Right renal cortex interstitium (tissue), 3 donors: ENCODE measurements at regions not wholly inside any gene's neighbourhood (a gene's known extent, or its start where the extent isn't known, plus 50 kb on each side); places are given as distances from the start of the nearest gene placed in this dataset.
"Not testable (repeated sequence)": the region's sequence is repeated elsewhere in the genome, so short reads cannot be mapped to it uniquely, and the experiment has no call there.

ENCODE experiments used
- DNase-seq, 3 donors: peaks; one replicate each; pipeline ENCODE4 v3.0.0-alpha.2; 2013; ENCODE audit warnings: low read depth in 3 of 3, low spot score in 2 of 3

DNA sequence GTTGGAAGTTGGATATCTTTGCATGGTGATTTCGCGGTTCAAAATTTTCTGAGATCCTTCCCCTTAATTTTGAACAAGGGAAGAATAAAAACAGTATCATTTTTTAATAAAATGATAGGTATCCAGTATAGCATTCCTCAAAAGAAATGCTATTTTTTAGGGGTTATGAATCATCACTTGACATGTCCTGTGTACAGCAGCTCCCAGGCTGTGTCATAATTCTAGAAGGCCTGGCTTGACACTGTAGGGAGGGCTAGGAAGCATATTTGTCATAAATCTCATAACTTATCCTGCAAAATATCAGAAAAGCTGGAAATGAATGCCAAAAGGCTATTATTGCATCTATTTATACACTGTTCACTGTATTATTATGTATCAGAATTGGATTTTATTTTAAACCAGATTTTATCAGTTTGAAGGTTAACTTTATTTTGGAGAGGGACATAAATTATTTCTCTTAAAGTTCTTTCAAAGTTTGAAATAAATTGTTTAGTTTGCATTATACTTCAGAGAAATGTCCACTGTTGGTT lies 539.1 kb upstream of the ROBO2 start:
- no peak for DNase-seq

DNA sequence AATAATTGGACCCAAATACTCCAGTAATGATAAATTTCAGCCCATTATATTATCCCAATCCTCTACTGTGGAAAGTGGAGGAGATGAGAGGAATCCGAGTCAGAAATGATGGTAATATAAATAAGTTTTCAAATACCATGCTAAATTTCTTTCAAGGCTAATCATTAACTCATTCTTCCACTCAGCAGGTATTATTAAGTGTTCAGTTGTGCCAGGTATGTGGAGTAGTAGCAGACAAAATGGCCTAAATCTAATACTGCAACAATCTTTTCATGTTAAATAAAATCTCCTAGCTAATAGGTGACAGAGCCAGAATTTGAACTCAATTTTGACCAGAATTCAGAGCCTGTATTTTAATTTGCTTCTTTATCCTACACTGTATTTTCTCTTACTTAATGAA lies 538.6 kb upstream of the ROBO2 start:
- no peak for DNase-seq

DNA sequence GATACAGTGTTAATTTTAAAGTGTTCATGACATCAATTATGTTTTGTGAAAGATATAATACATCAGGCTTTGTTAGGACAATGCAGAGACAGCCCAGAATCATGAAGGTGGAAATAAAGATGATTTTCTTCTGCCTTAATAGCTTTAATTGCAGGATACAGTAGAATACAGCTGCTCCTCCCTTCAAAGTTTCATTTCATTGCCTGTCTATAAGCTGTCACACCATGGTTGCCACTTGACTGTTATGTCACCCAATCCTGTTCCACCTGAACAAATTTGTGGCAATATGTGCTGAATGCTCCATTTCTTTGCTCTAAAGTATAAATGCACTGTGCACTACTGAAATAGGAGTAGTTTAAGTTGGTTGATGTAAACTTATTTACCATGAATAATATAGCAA lies 537.8 kb upstream of the ROBO2 start:
- DNase-seq: no peak

DNA sequence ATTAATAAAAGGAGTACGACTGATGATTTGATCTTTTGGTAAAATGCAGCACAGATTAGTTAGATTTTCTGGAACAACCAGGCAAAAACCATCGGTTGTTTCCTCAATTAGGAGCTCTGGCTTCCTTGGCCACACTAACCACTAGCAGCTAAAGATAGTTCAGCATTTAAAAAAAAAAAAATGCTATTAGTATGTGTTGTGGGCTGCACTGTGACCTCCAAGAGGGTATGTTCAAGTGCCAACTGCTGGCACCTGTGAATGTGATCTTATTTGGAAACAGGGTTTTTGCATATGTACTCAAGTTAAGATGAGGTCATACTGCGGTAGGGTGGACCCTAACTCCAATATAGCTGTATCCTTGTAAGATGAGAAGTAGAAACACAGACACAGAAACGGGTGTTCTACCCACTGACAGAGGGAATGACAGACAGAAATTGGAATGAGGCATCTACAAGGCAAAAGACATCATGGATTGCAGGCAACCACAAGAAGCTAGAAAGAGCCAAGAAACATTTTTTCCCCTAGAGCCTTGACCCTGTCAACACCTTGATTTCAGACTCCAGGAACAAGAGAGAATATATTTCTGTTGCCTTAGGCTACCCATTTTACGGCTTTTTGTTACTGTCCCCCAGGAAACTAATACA lies 534.6 kb upstream of the ROBO2 start:
- no peak for DNase-seq

DNA sequence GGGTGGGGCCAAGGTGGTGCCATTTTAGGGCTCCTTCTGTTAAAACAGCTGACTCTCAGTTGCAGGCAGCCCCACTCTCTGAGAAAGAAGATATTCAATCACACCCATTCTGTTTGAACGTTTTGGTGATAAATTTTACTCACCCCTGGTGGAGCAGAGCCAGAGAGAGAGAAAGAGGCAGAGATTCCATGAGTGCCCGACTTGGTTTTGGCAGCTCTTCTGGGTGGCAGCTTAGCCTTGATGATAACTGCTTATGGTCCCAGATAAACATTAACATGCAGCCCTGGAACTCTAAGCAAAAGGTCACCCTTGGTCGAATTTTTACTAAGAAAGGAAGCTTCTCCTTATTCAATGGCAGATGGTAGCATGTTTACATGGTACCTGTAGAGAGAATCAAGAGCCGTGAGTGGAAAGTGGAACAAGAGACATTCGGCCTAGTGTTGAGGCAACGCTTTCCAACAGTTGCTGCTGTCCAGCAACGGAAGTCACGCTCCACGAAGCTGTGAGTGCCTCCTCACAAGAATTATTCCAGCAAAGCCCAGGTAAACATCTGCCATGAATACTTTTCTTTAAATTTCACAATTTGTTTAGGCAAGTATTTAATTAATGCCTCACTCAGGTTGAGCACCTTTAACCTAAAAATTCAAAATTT lies 530.6 kb upstream of the ROBO2 start:
- DNase-seq: no peak

DNA sequence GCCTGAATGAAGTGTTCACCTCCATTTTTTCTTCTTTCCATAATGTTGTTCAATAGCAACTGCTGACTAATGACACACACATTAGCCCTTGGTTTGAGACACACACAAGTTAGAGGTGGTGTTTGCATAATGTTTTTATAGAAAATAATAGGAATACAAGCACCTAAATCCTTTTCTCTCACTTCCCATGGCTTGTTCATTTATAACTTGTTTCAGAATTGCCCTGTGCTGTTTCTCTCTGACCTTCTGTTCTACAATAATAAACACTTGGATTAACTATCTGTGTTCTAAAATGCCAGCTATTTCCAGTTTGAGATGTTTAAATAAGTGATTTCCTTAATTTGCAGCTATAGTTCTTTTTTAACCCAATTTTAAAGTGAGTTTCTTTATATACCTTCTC lies 525.1 kb upstream of the ROBO2 start:
- DNase-seq: no peak

DNA sequence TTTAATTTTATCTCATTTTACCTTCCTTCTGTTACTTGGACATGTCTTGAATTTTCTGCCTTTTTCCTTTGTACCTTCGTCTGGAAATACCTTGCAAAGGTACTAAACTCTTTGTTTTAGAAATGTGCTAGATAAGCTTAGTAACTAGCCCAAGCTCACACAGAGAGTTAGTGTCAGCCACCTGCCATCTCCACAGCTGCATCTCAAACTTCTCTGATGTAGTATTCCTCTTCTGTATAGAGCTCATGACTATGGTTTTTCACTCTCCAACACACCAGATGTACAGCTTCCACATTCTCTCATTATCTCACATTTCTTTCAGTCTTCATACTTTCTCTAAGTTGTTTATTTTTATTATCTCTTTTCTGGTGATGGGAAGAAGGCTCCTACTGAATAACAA lies 516.6 kb upstream of the ROBO2 start:
- DNase-seq: no peak

DNA sequence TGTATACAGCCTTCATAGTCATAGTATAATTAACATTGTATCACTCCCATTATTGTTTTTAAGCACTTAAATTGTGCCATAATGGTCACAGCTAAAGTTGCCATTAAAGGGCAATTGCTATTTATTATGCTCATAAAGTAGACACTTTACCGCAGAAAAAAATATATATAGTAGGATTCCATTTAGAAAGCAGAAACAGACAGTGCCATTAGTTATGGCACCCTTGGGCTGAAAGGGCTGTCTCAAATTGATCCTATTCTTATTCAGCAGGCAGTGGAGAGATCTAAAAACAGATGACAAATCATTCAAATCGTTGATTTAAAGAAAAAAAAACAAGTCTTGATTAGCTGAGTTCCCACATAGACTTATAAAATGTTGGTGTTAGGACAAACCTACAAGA lies 514.2 kb upstream of the ROBO2 start:
- DNase-seq: no peak

DNA sequence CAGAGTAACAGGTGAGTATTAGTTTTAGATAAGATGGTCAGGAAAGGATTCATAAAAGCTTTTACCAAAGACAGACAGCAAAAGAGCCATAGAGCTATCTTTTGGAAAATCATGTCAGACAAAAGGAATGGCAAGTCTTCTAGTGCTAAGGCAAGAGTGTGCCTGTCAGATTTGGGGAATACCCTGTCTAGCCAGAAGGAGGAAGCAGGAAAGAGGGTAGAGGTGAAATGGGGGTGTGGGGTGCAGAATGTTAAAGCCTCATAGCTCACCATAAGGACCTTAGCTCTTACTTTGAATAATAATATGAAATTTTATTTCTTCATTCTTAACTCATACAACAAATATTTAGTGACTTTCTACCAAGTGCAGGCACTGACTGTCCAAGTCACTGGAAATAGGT lies 512.1 kb upstream of the ROBO2 start:
- no peak for DNase-seq

DNA sequence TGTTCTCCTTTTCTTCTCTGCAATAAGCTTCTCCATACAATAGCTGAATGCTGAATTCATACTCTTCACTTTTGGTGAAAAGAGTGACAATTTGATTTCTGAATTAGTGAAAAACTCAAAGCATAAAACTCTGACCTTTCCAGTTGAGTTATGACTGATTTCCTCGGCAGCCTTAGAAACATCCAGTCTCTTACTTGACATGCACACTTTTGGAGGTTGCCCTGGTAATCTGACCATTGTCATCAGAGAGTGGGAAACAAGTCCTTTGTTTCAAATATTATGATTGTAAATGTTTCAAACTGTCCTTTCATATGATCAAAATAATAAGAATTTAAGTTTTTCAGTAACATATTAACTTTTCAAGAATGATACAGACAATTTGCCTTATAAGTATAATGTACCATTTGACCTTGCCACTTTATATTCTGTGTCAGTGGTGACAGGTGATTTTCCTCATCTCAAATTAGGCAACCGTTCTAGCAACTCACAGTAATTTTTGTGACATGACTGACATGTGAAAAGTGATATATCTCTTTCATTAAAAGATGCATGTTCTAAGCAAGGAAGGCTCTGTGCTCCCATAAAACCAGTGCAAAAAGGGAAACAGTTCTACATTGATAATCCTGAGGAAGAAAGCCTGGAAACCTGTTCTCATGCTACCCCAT lies 507.6 kb upstream of the ROBO2 start:
- DNase-seq: no peak

DNA sequence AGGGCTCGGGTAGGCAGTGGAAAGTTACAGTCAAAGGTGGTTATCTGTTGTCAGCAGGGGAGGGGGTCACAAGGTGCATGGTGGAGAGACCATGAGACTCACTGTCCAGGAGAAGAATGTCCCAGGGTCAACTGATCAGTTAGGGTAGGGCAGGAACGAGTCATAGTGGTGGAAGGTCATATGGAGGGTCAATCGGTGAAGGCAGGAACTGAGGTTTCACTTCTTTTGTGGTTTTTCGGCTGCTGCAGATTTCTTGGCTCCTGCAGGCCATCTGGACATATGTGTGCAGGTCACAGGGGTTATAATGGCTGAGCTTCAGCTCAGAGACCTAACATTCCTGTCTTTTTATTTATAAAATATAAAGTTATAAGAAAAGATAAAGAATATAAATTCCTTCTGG lies 506.2 kb upstream of the ROBO2 start:
- not testable (repeated sequence) for DNase-seq

DNA sequence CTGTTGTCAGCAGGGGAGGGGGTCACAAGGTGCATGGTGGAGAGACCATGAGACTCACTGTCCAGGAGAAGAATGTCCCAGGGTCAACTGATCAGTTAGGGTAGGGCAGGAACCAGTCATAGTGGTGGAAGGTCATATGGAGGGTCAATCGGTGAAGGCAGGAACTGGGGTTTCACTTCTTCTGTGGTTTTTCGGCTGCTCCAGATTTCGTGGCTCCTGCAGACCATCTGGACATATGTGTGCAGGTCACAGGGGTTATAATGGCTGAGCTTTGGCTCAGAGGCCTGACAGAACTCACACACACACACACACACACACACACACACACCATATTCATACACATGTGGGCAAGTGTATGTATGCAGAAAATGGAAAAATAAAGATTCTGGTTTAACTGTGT lies 502.0 kb upstream of the ROBO2 start:
- DNase-seq: not testable (repeated sequence)

DNA sequence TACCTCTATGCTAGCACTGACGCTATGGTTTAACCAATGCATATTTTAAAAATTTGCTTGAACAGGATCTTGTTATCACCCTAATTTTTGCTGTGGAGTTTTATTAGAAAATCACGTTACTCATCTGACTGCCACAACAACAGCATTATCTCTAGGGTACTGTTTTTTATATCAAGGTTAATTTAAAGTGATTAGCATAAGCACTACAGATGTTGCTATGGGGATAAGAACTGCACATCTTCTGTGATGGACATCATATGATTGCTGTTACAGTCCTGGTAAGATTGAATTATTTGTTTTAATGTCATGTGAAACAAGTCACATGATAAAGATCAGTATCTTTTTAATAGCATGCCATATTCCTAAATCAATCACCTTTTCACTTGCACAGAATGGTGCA lies 492.2 kb upstream of the ROBO2 start:
- DNase-seq: no peak

DNA sequence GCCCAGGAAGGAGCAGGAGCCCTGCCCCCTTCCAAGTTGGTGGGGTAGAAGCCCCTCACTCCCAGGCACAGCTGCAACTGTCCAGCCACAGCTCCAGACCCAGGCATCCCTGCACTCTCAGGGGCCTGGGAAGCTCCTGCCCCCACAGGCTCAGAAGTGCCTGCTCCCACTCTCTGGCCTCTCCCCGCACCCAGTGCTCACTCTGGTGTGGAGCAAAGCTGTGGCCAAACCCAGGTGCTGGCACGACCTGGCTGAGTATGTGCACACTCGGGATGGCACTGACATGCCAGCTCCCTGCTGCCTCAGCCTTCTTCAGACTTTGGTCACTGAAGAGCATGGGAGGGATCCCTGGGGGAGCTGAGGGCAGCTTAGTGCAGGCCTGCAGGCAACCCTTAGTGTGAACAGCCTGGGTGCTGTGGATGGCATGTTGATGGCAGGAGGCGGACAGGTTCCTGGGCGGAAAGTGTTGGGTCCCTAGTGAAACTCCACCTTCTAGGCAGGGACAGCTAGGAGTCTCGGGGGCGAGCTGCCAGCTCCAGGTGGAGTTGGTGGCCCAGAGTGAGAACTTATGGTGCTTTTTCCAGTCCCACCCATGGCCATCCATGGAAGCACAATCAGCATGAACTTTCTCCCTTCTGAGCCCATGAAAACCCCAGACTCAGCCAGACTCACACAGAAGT lies 489.2 kb upstream of the ROBO2 start:
- no peak for DNase-seq

DNA sequence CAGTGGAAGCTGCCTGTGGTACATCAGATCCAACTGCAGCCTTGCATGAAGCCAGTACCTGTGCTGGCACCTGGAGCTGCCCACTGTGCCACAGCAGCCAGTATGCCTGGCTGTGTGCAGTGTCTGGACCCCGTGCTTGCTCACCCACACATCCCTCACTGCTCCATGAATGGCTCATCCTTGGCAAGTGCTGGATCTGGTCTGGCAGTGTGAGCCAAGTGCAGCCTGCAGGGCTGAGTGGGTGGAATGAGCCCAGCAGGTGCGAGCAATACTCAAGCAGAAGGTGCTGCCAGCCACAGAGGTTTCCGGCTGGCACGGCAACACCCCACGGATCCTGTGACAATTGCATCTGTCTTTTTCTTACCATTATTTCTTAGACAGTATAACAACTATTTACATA lies 488.2 kb upstream of the ROBO2 start:
- no peak for DNase-seq

DNA sequence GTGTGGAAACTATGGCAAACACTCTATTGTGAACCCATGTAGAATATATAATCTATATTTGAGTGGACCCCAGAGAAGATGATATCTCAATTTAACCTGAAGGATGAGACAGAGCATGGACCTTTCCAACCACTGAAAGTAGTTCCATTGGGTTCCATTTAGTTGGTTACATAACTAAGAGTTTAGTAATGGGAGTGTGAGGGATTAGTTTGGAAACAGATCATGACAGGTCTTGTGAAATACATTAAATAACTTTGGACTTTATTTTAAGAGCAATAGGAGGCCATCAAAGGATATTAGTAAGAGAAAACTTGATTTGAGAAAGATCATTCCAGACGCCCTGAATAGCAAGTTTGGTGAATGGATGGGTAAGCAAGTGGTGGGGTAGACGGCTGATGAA lies 487.2 kb upstream of the ROBO2 start:
- no peak for DNase-seq

DNA sequence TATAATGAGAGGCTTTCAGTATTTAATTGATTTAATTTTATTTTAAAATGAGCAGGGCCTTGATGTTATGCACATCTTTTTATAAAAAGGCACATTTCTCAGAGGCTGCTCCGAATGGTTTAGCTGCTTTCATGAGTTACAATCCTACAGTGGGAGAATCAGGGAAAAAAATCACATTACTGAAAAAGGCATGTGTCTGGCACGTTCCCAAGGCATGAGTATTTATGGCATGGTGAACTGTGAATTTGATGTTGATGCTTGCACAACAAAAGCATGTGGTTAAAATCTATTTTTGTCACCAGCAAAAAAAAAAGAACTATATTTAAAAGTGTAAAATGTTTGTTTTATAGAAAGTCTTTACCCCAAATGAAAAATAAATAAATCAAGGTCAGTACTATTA lies 485.2 kb upstream of the ROBO2 start:
- peak in 1 of 3 donors; percentile 8 for DNase-seq

DNA sequence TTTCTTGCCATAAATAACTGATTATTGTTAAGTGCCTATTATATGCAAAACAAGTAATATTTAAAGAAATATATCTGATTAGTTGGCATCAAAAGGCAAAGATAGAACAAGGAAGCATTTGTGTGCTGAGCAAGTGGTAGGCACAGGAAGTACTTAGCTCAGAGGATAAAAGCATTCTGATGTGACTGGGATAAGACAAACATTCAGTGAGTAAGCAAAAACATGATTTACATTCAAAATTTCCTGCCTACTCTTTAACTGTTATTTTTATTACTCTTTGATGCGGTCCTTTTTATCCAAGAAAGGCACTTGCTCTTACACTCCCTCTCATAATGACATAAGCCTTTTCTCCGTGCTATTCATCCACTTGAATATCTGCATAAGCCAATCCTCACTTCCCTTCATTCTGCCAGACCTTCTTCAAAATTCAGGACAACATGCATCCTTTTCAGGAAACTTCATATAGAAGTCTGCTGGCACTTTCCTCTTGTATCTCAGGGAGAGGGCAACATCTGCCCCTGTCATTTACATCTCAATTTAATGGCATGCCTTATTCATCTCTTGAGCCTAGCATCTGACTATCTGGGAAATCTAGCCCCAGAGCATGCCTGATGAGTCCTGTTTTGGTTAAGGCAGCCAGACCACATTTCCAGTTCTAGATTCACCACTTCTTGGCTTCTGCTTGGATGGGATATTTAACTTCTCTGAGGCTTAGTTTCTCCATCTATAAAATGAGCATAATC lies 478.2 kb upstream of the ROBO2 start:
- no peak for DNase-seq

DNA sequence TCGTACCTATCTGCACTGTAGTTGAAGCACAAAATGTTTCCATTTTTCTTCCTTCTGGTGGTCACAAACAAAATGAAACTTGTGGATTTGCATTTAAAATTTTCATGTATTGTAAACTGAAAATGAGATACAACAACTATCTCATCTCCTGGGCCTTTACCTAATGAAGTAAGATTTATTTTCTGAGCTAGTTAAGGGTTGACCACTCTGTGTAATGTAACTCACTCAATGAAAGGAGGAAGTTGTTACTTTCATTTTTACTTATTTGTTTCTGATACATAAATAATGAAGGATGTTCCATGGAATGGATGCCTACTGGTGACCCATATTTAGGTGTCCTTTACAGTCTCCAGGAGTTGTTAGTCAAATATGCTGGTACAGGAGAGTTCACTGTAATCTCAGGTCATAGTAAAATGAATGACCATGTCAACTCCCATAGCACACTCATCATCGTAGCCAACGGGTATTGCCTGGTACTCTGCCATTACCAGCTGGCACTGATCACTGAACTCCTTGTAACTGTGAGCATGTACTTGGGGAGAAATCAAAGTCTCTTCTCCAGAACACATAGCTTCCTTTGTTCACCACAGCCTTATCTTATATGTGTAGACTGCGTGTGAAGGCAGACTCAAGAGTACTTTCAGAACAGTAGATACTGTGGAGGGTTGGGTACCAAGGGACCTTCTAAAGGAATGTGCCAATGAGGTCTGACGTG lies 474.2 kb upstream of the ROBO2 start:
- DNase-seq: no peak

DNA sequence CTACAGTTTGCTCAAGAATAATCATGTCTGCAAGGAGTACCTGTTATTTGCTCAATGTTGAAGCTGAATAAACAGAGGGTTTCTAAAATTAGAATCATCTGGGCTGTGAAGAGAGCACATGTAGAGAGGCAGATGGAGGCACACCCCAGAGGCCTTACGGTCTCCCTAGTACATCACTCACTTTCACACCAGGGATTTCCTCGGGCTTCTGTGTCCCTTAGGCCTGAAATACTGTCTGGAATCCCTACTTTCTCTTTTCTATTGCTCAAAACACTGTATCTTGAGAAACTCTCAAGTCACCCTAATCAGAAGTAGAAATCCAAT lies 473.7 kb upstream of the ROBO2 start:
- DNase-seq: no peak
